Type B pancreatic cell (in vitro differentiated cells): ENCODE measurements at regions not wholly inside any gene's neighbourhood (a gene's known extent, or its start where the extent isn't known, plus 50 kb on each side); places are given as distances from the start of the nearest gene placed in this dataset.

Source experiments
- DNase-seq: peaks from one replicate; pipeline ENCODE4 v3.0.0; 2021; ENCODE audit warnings: mixed read lengths; ENCODE audit not compliant: unreplicated experiment; ENCODE audit errors: extremely low spot score
- H3K27ac Mint-ChIP-seq: 2 replicates; pipeline ENCODE4 v1.8.0; 2021; ENCODE audit warnings: mild to moderate bottlenecking, mixed read lengths
- H3K27me3 Mint-ChIP-seq: 2 replicates; pipeline ENCODE4 v1.8.0; 2021; ENCODE audit warnings: mixed read lengths
- H3K36me3 Mint-ChIP-seq: 2 replicates; pipeline ENCODE4 v1.8.0; 2021; ENCODE audit warnings: mixed read lengths
- H3K4me1 Mint-ChIP-seq: one replicate; pipeline ENCODE4 v1.8.0; 2021; ENCODE audit warnings: mixed read lengths; ENCODE audit not compliant: unreplicated experiment
- H3K4me3 Mint-ChIP-seq: 2 replicates; pipeline ENCODE4 v1.8.0; 2021; ENCODE audit warnings: mild to moderate bottlenecking, mixed read lengths
- H3K9me3 Mint-ChIP-seq: 2 replicates; pipeline ENCODE4 v1.8.0; 2021; ENCODE audit warnings: mixed read lengths
- TF ChIP-seq, protein P1 (sequence below): fragments of 200-600 bp; sonication (generic); conservative IDR thresholded peaks from 2 replicates; pipeline ENCODE4 v1.5.0; 2021; ENCODE audit warnings: antibody characterized with exemption, mild to moderate bottlenecking

DNA sequence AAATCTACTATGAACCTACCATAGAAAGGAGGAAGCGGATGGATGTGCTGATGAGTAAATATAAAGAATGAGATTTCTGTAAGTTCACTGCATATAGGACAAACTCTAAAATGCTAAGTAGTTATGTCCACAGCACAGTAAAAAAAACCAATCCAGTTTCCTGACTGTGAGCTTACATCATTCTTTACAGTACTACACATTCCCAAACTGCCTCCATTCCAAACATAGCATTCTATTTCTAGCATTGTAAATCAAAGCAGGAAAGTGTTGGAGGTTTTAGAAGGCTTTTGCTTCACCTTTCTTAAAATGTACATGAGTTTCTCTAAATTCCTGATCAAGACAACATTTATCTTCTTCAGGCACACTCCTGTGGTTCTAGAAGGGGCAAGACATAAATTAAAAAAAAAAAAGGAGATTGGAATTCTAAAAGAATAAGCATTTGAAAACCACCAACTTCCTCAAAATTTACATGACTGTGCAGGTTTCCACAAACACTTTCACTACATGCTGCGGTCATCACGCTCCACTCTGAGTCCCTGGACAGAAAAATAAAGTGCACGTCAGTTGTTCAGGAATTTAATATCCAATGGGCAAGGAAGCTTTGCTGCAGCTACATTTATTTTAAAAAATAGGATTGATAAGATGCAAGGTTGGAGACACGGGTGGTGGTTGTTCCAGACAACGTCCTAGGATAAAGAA lies 297.6 kb upstream of the STS start:
- TF ChIP-seq, protein P1, sequence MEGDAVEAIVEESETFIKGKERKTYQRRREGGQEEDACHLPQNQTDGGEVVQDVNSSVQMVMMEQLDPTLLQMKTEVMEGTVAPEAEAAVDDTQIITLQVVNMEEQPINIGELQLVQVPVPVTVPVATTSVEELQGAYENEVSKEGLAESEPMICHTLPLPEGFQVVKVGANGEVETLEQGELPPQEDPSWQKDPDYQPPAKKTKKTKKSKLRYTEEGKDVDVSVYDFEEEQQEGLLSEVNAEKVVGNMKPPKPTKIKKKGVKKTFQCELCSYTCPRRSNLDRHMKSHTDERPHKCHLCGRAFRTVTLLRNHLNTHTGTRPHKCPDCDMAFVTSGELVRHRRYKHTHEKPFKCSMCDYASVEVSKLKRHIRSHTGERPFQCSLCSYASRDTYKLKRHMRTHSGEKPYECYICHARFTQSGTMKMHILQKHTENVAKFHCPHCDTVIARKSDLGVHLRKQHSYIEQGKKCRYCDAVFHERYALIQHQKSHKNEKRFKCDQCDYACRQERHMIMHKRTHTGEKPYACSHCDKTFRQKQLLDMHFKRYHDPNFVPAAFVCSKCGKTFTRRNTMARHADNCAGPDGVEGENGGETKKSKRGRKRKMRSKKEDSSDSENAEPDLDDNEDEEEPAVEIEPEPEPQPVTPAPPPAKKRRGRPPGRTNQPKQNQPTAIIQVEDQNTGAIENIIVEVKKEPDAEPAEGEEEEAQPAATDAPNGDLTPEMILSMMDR: no peak
- DNase-seq: no peak
- Mint-ChIP-seq H3K36me3 (no peaks in the 10 kb centered on the region), H3K27ac (peak overlapping the region; percentile 34), H3K4me1 (no peaks in the 10 kb centered on the region), H3K27me3 (no peaks in the 10 kb centered on the region), H3K9me3 (peaks cover 19% of the 10 kb centered on the region), H3K4me3 (no peak overlapping the region)

DNA sequence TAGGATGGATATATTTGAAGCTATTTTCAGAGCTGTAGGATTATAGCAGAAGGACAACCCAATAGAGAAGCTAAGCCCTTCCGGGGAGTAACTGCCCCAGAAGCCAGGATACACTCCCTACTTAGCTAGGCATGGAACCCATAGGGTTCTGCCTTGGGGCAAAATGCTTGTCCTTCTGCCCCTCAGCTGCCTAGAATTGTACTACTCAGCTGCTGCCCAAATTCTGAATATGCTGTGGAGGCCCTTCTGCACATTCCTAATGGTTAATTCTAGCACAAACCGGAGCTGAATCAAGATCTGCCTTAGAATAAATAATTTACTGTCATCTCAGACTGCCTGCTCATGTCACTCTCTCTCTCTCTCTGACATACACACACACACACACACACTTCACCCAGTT lies 297.7 kb upstream of the VCX3A start:
- no peak for DNase-seq
- Mint-ChIP-seq H3K4me3 (no peak overlapping the region), H3K4me1 (no peaks in the 10 kb centered on the region), H3K9me3 (no peaks in the 10 kb centered on the region), H3K27ac (no peak overlapping the region), H3K27me3 (no peaks in the 10 kb centered on the region), H3K36me3 (no peaks in the 10 kb centered on the region)
- TF ChIP-seq, protein P1: no peak

DNA sequence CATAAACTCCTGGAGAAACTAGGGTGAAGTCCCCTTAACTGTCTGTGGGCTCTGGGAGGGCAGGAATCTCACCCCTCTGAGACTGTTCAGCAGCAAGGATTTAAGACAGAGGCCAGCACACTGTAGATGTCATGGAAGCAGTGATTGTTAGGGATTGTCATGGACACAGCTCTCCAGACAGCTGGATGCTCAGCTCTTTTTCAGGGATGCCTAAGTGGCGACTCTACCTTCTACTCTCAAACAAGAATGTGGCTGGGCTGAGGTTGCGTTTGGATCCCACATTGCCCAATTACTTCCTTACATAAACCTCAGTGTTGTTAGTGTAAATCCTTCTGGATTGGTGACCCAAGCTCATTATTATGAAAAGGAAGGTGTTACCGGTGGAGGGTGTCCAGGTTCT lies 291.9 kb upstream of the VCX3A start:
- Mint-ChIP-seq H3K4me3 (no peak overlapping the region), H3K9me3 (no peaks in the 10 kb centered on the region), H3K27ac (no peak overlapping the region), H3K27me3 (no peaks in the 10 kb centered on the region), H3K4me1 (no peaks in the 10 kb centered on the region), H3K36me3 (no peaks in the 10 kb centered on the region)
- TF ChIP-seq, protein P1: no peak
- DNase-seq: no peak

DNA sequence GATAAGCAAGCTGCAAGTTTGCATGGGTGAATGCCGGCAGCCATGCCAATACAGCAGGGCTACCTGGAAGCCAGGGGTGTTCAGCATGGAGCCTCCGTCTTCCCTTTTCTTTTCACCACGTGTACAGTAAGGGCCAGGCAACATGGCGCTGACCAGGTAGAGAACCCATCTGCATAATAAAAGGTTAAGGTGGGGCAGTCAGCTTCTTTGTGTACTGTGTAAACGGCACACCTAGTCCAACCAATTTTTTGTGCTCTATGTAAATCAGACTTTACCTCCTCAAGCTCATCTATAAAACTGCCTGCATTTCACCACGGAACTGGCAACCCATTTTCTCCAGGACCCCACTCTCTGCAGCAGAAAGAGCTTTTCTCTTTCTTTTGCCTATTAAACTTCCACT lies 286.8 kb upstream of the VCX3A start:
- Mint-ChIP-seq H3K4me1 (no peaks in the 10 kb centered on the region), H3K9me3 (no peaks in the 10 kb centered on the region), H3K27me3 (no peaks in the 10 kb centered on the region), H3K27ac (no peak overlapping the region), H3K36me3 (no peaks in the 10 kb centered on the region), H3K4me3 (no peak overlapping the region)
- TF ChIP-seq, protein P1: no peak
- DNase-seq: no peak

DNA sequence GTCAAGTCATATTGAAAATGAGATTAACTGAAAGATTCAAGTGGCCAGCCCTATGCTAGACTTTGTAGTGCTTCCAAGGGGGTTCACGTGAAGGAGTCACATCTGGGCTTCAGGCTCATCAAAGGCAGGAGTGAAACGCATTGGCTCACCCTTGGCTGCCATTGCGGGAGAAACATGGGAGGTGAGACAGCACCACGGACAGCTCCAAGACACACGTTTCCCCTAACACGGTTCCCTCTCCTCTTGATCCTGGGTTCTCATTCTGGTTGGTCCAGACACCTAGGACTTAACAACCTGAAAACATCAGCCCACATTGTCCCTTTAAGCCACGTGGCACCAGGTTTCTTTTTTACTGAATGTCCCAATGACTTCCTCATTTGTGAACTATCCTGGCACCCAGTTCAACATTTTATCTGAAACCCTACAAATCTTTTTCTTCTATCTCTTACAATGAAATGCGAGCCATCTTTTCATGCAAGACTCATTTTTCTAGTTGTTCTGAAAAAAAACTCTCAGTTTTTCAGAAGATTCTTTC lies 279.0 kb upstream of the VCX3A start:
- Mint-ChIP-seq H3K27ac (no peak overlapping the region), H3K36me3 (no peaks in the 10 kb centered on the region)

More for the DNA sequence above, 279.0 kb upstream of the VCX3A start:
- Mint-ChIP-seq H3K4me3 (no peak overlapping the region), H3K4me1 (no peaks in the 10 kb centered on the region), H3K27me3 (no peaks in the 10 kb centered on the region), H3K9me3 (no peaks in the 10 kb centered on the region)
- DNase-seq: no peak
- TF ChIP-seq, protein P1: no peak
